Stimulated activated naive CD4-positive, alpha-beta T cell treated with Interleukin-2 at 50 U/mL for 16 hours (primary cell): ENCODE measurements at regions not wholly inside any gene's neighbourhood (a gene's known extent, or its start where the extent isn't known, plus 50 kb on each side); places are given as distances from the start of the nearest gene placed in this dataset.

ENCODE experiments used
- DNase-seq: peaks from one replicate; lab custom pipeline; 2025; lab: John Stamatoyannopoulos, UW

GRCh38 chr3:31384117-31384516 is 148.6 kb upstream of the STT3B start:
- no peak for DNase-seq

- DNase-seq = no peak
These were observed 142.8 kb upstream of the STT3B start for GRCh38 chr3:31389939-31390338.

GRCh38 chr3:31390466-31390865 is 142.3 kb upstream of the STT3B start:
- DNase-seq = no peak

GRCh38 chr3:31391150-31391549 is 141.6 kb upstream of the STT3B start:
- no peak for DNase-seq

- no peak for DNase-seq
These were observed 140.2 kb upstream of the STT3B start for GRCh38 chr3:31392568-31392967.

DNA sequence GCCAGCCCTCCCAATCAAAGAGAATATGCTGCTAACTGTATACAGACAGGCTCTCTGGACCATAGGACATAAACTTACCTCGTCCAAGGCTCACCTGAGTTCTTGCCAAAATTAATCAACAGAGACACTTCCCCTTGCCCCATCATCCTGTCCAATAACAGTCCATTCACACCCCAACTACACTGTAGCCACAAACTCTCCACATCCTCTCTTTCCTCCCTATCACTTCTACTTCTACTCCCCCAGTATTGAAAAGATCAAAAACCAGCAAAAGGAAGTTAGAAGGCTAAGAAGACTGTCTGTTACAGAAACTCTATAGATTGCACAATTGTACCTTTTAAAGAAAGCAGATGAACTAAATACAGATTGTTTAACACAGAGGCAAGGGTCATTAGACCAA is 133.5 kb upstream of the STT3B start:
- no peak for DNase-seq

DNA sequence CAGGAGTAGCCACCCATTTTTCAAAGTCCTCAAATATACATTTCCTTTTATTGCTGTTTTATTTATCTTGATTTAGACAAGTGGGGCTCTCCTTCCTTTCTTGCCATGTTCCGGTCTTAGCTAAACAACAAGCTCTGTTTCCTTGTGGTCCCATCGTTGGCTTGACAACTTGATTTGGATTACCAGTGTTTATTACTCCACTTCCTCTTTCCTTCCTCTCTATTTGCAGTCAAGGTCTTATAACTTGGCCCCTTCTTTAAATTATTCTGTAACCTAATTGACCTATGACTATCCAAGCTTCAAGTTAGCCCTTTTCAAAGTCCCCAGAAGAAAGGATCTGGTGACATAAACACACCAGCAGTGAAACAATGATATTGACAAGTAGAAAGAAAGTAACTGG is 130.6 kb upstream of the STT3B start:
- no peak for DNase-seq

GRCh38 chr3:31403197-31403596 is 129.5 kb upstream of the STT3B start:
- no peak for DNase-seq

DNA sequence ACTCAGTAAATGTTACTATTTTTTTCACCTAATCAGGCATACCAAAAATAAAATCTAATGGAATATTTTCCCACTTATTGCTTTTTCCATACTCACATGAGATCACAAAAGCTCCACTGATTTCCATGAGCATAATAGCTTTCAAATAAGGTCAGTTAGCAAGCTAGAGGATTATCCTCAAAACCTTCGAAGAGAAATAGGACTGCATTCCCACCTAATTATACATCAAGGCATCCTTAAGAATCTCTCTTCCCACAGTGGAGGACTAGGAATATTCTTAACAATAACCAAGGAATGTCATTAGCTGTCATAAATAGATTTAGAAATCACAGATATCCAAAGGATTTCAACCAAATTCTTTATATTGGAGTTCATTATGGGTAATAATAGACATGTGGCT is 127.9 kb upstream of the STT3B start:
- no peak for DNase-seq

- no peak for DNase-seq
These were observed 127.2 kb upstream of the STT3B start for GRCh38 chr3:31405515-31405914.

GRCh38 chr3:31406896-31407295 is 125.8 kb upstream of the STT3B start:
- no peak for DNase-seq

DNA sequence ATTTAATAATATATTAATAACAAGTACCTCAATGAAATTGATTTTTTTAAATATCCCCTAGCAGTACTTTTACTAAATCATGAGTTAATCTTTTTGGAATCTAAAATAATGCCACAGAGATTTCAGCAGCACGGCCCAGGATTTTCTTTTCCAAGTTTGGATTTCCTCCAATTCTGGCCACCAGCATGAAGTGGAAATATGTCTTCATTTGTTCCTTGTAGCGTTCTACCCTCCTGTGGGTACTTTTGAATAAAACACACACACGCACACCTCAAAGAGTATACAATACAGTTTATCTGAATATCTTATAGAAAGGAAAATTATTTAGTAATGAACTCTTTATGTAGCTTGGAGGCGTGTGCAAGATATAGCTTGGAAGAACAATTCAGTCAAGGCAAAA is 125.1 kb upstream of the STT3B start:
- no peak for DNase-seq

DNA sequence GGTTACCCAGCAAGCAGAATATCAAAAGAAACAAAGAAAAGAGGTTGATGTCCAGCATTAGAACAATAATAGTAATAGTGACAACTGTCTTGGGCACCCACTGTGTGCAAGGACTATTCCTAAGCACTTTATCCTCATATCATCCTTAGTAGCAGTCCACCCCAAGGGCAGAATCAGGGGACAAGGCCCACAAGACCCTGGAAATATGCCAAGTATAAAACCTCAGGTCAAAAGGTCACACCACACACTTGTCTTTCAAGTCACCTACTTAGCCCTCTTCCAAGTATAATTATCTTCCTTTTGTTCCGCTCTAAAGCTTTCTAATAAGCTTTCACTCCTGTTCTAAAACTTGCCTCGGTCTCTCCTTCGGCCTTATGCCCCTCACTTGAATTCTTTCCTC is 124.0 kb upstream of the STT3B start:
- no peak for DNase-seq

DNA sequence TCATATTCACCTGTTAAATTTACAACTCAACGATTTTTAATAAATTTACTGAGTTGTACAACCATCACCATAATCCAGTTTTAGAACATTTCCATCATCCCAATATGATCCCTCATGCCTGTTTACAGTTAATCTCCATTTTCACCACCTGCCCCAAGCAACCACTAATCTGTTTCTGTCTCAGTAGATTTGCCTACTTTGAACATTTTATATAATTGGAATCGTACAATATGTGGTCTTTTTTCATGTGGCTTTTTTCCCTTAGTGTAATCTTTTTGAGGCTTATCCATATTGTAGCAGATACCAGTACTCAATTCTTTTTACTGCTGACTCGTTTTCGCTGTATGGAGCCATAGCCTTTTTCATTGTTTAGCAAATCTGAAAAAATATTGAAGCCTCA is 123.3 kb upstream of the STT3B start:
- no peak for DNase-seq

DNA sequence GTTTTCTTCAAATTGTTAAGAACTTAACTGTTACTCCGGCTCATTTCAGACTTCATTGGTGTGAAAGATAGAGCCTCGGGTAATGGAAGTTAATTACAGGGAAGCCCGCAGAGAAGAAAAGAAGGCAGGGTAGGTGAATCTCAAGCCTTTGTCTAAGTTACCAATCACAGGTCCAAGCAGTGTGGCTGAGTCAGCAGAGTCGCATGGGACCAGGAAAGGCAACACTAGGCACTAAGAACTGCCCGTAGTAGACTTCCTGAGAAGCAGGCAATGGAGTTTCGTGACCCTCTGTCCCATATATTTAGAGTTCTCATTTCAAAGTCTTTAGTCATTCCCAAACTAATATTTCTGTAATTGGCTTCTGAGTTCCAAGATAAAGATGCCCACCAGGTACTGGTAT is 122.9 kb upstream of the STT3B start:
- DNase-seq = no peak

- no peak for DNase-seq
These were observed 122.3 kb upstream of the STT3B start for GRCh38 chr3:31410411-31410810.

DNA sequence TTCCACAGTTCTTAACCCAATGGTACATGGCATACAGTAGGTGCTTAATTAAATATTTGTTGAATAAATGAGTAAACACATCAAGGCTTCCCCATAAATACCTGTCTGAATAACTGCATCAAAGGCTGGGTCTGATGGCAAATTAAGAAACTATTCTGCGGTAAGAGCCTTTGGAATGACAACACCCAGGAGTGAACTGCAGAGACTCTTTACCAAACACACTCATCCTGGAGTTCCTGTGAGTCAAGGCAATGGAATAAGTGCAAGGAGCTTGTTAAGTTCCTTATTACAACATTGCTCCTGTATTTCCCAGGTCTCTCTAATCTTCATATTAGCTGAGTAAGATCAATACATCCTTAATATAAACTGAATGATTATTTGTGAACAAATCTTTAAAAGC is 119.9 kb upstream of the STT3B start:
- no peak for DNase-seq

GRCh38 chr3:31413515-31413914 is 119.2 kb upstream of the STT3B start:
- DNase-seq = no peak

- DNase-seq = no peak
These were observed 115.7 kb upstream of the STT3B start for GRCh38 chr3:31416980-31417379.

- DNase-seq = no peak
These were observed 115.2 kb upstream of the STT3B start for GRCh38 chr3:31417486-31417885.

DNA sequence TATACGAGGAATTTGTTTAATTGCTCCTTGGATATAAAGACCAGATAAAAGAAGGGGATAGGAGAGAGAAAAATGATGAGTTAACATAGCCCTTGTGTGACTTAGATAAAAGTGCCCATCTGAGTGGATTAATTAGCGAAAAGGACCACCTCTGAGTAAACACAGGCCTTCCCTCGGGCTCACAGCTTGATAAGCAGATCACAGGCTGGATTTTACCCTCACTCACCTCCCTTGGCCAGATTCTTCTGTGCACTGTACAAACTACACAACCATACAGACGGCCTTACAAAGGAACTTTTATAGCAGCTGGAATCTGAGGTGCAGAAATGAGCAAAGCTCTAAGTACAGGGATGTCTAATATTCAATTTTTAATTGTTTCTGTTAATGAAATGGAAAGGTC is 112.4 kb upstream of the STT3B start:
- no peak for DNase-seq

GRCh38 chr3:31421314-31422048 is 111.2 kb upstream of the STT3B start:
- no peak for DNase-seq

DNA sequence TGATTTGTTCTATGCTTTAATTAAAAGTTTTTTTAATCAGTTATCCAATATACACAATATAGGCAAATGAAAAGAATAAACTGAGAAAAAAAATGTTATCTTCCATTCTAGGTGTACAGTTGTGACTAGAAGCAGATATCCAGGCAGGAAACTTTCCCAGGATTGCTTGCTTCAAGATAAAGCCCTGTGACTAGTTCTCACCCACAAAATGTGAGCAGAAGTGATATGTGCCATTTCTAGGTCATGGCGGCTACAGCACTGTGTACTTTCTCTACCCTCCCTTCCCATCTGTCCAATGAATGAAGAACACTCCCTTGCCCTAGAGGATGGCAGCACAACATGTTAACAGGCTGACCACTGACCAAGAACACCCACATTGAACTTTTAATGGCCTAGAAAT is 110.5 kb upstream of the STT3B start:
- DNase-seq = no peak

GRCh38 chr3:31423482-31423881 is 109.2 kb upstream of the STT3B start:
- DNase-seq = no peak

GRCh38 chr3:31425401-31425800 is 107.3 kb upstream of the STT3B start:
- DNase-seq = no peak
